H9 (cell line): ENCODE measurements at regions not wholly inside any gene's neighbourhood (a gene's known extent, or its start where the extent isn't known, plus 50 kb on each side); places are given as distances from the start of the nearest gene placed in this dataset.

Experiments used
- DNase-seq: peaks from one replicate; pipeline ENCODE4 v3.0.0-alpha.2; 2017
- H2AFZ ChIP-seq: one replicate; pipeline ENCODE4 v1.6.1; 2013; ENCODE audit warnings: mild to moderate bottlenecking, low read length, control low read depth, moderate library complexity
- H2AK5ac ChIP-seq: 2 replicates; pipeline ENCODE4 v1.6.1; 2013; ENCODE audit warnings: low read length, control low read depth, mixed read lengths; ENCODE audit not compliant: insufficient read length
- H2BK120ac ChIP-seq: one replicate; pipeline ENCODE4 v1.6.1; 2013; ENCODE audit warnings: low read depth, mild to moderate bottlenecking, low read length, control low read depth, inconsistent platforms; ENCODE audit not compliant: poor library complexity, severe bottlenecking
- H2BK12ac ChIP-seq: 2 replicates; pipeline ENCODE4 v1.6.1; 2013; ENCODE audit warnings: low read length, control low read depth, mixed read lengths, low read depth; ENCODE audit not compliant: insufficient read length
- H2BK15ac ChIP-seq: 2 replicates; pipeline ENCODE4 v1.6.1; 2013; ENCODE audit warnings: low read depth, low read length, control low read depth
- H2BK20ac ChIP-seq: one replicate; pipeline ENCODE4 v1.6.1; 2013; ENCODE audit warnings: low read depth, mild to moderate bottlenecking, low read length, control low read depth, inconsistent platforms; ENCODE audit not compliant: poor library complexity, severe bottlenecking
- H2BK5ac ChIP-seq: 2 replicates; pipeline ENCODE4 v1.6.1; 2013; ENCODE audit warnings: low read length, control low read depth, mixed read lengths; ENCODE audit not compliant: insufficient read length
- H3K14ac ChIP-seq: 2 replicates; pipeline ENCODE4 v1.6.1; 2013; ENCODE audit warnings: low read length, control low read depth; ENCODE audit not compliant: insufficient read depth
- H3K18ac ChIP-seq: 2 replicates; pipeline ENCODE4 v1.6.1; 2013; ENCODE audit warnings: low read depth, mild to moderate bottlenecking, mixed read lengths, low read length, control low read depth; ENCODE audit not compliant: insufficient read length
- H3K23ac ChIP-seq: 2 replicates; pipeline ENCODE4 v1.6.1; 2013; ENCODE audit warnings: low read length, control low read depth, mixed read lengths, low read depth; ENCODE audit not compliant: insufficient read length
- H3K23me2 ChIP-seq: 2 replicates; pipeline ENCODE4 v1.6.1; 2013; ENCODE audit warnings: low read depth, mild to moderate bottlenecking, mixed read lengths, low read length, control low read depth; ENCODE audit not compliant: insufficient read length, poor library complexity, severe bottlenecking
- H3K27ac ChIP-seq: 2 replicates; pipeline ENCODE4 v1.5.1; 2013; ENCODE audit warnings: low read length, control low read depth, mixed read lengths, low read depth; ENCODE audit not compliant: insufficient read length
- H3K27me3 ChIP-seq: 2 replicates; pipeline ENCODE4 v1.6.1; 2013; ENCODE audit warnings: low read length, control low read depth, inconsistent platforms; ENCODE audit not compliant: insufficient read depth
- H3K4ac ChIP-seq: 2 replicates; pipeline ENCODE4 v1.6.1; 2013; ENCODE audit warnings: low read depth, mild to moderate bottlenecking, control low read depth, inconsistent platforms, low read length, moderate library complexity
- H3K4me1 ChIP-seq: 2 replicates; pipeline ENCODE4 v1.6.1; 2013; ENCODE audit warnings: low read length, control low read depth, inconsistent platforms; ENCODE audit not compliant: insufficient read depth
- H3K4me2 ChIP-seq: 2 replicates; pipeline ENCODE4 v1.6.1; 2013; ENCODE audit warnings: low read length, control low read depth, mixed read lengths; ENCODE audit not compliant: insufficient read length, insufficient read depth
- H3K56ac ChIP-seq: 2 replicates; pipeline ENCODE4 v1.6.1; 2013; ENCODE audit warnings: low read depth, mild to moderate bottlenecking, mixed read lengths, low read length, control low read depth; ENCODE audit not compliant: insufficient read length
- H3K79me1 ChIP-seq: 2 replicates; pipeline ENCODE4 v1.6.1; 2013; ENCODE audit warnings: low read depth, mild to moderate bottlenecking, moderate library complexity, low read length, control low read depth, inconsistent platforms; ENCODE audit not compliant: insufficient read depth, poor library complexity, severe bottlenecking
- H3K79me2 ChIP-seq: 2 replicates; pipeline ENCODE4 v1.6.1; 2013; ENCODE audit warnings: low read length, control low read depth, inconsistent platforms; ENCODE audit not compliant: insufficient read depth
- H3K9ac ChIP-seq: 2 replicates; pipeline ENCODE4 v1.6.1; 2013; ENCODE audit warnings: low read length, control low read depth, mixed read lengths; ENCODE audit not compliant: insufficient read length; ENCODE audit errors: extremely low read depth
- H3K9me3 ChIP-seq: one replicate; pipeline ENCODE4 v1.6.1; 2013; ENCODE audit warnings: low read depth, low read length, inconsistent platforms; ENCODE audit not compliant: control insufficient read depth
- H3T11ph ChIP-seq: one replicate; pipeline ENCODE4 v1.6.1; 2013; ENCODE audit warnings: mild to moderate bottlenecking, low read length, control low read depth, inconsistent platforms
- H4K20me1 ChIP-seq: one replicate; pipeline ENCODE4 v1.6.1; 2013; ENCODE audit not compliant: control insufficient read depth, insufficient read length, insufficient read depth
- H4K5ac ChIP-seq: 2 replicates; pipeline ENCODE4 v1.6.1; 2013; ENCODE audit warnings: low read depth, mild to moderate bottlenecking, mixed read lengths, low read length, control low read depth; ENCODE audit not compliant: insufficient read length
- H4K8ac ChIP-seq: replicated peaks from 2 replicates; pipeline ENCODE4 v1.6.1; 2013; ENCODE audit warnings: low read length, control low read depth, mixed read lengths, low read depth; ENCODE audit not compliant: insufficient read length
- H4K91ac ChIP-seq: 2 replicates; pipeline ENCODE4 v1.6.1; 2013; ENCODE audit warnings: low read depth, mild to moderate bottlenecking, moderate library complexity, mixed read lengths, low read length, control low read depth; ENCODE audit not compliant: insufficient read length
- H3K27ac Mint-ChIP-seq, 3 experiments: 2 replicates in 2 of 3; 3 replicates in 1 of 3; pipeline ENCODE4 v1.8.0; 2020 to 2021; ENCODE audit warnings: mixed read lengths in 3 of 3, mild to moderate bottlenecking in 1 of 3, moderate library complexity in 1 of 3
- H3K27me3 Mint-ChIP-seq: 2 replicates; pipeline ENCODE4 v1.8.0; 2021; ENCODE audit warnings: low read depth, mild to moderate bottlenecking, moderate library complexity, mixed read lengths
- H3K36me3 Mint-ChIP-seq, 3 experiments: 2 replicates in 2 of 3; 3 replicates in 1 of 3; pipeline ENCODE4 v1.8.0; 2020 to 2021; ENCODE audit warnings: low read depth in 3 of 3, mixed read lengths in 3 of 3; ENCODE audit not compliant: insufficient read depth in 1 of 3
- H3K4me1 Mint-ChIP-seq, 2 experiments: 2 replicates each; pipeline ENCODE4 v1.8.0; 2020; ENCODE audit warnings: mixed read lengths in 2 of 2
- H3K4me3 Mint-ChIP-seq, 2 experiments: 2 replicates in 1 of 2; 3 replicates in 1 of 2; pipeline ENCODE4 v1.8.0; 2020 to 2021; ENCODE audit warnings: mild to moderate bottlenecking in 2 of 2, mixed read lengths in 2 of 2, moderate library complexity in 1 of 2
- H3K9me3 Mint-ChIP-seq, 2 experiments: 2 replicates in 1 of 2; 3 replicates in 1 of 2; pipeline ENCODE4 v1.8.0; 2020; ENCODE audit warnings: mild to moderate bottlenecking in 2 of 2, mixed read lengths in 2 of 2, moderate library complexity in 1 of 2
- CTCF ChIP-seq: fragments of 200-600 bp; sonication (generic); conservative IDR thresholded peaks from 3 replicates; pipeline ENCODE4 v1.8.0; 2021; ENCODE audit warnings: antibody characterized with exemption, mild to moderate bottlenecking
- WGBS: extraction: QIAGEN DNeasy Blood & Tissue Kit; methylation state at CpG from one replicate; pipeline ENCODE4 v1.1.7; 2013; ENCODE audit warnings: missing lambda C conversion rate, low lambda C conversion rate, mixed read lengths; ENCODE audit not compliant: insufficient read length; ENCODE audit errors: extremely low coverage; 5-methylcytosine and 5-hydroxymethylcytosine counted together

- Histone ChIP-seq H2BK120ac (no peak overlapping the region), H3K27ac (no peak overlapping the region), H2BK15ac (no peak overlapping the region), H3K4me2 (no peak overlapping the region), H3K79me1 (no peaks in the 10 kb centered on the region), H4K20me1 (no peaks in the 10 kb centered on the region), H2AFZ (no peak overlapping the region), H3K23me2 (no peaks in the 10 kb centered on the region), H3K4ac (no peak overlapping the region), H3K27me3 (no peaks in the 10 kb centered on the region; the same call in 1 of the 2 replicates), H3K79me2 (no peaks in the 10 kb centered on the region), H2AK5ac (no peak overlapping the region), H3K18ac (no peak overlapping the region), H3K23ac (no peak overlapping the region), H3K9ac (no peak overlapping the region), H4K5ac (no peak overlapping the region), H4K8ac (no peak overlapping the region), H3T11ph (no peak overlapping the region), H3K4me1 (peaks cover 8% of the 10 kb centered on the region), H2BK5ac (no peak overlapping the region), H3K14ac (no peak overlapping the region; the same call in 1 of the 2 replicates), H3K56ac (no peak overlapping the region), H3K9me3 (no peaks in the 10 kb centered on the region), H2BK12ac (no peak overlapping the region), H4K91ac (no peak overlapping the region), H2BK20ac (no peak overlapping the region)
- peaks cover 14% of the 10 kb centered on the region for H3K27me3 Mint-ChIP-seq
- H3K27ac Mint-ChIP-seq: no peak overlapping the region
- DNase-seq: no peak
- H3K4me1 Mint-ChIP-seq: peaks cover 28 to 43% of the 10 kb centered on the region in 2 experiments
- no peak for TF ChIP-seq CTCF
- WGBS: no CpG with 5 or more reads among the region's 4 CpGs
- H3K4me3 Mint-ChIP-seq: no peak overlapping the region
- no peaks in the 10 kb centered on the region for H3K9me3 Mint-ChIP-seq
- no peaks in the 10 kb centered on the region for H3K36me3 Mint-ChIP-seq
These were observed 58.1 kb upstream of the SIX3 start for GRCh38 chr2:44883356-44883755.
